DOHH2 (cell line): ENCODE measurements at regions not wholly inside any gene's neighbourhood (a gene's known extent, or its start where the extent isn't known, plus 50 kb on each side); places are given as distances from the start of the nearest gene placed in this dataset.

Experiments used
- EZH2phosphoT487 ChIP-seq: fragments of 200-600 bp; sonication (generic); IDR thresholded peaks from 2 replicates; pipeline ENCODE4 v1.6.1; 2017; ENCODE audit warnings: borderline replicate concordance, mild to moderate bottlenecking, antibody characterized with exemption, low read length, moderate library complexity, mixed read lengths
- TF ChIP-seq, protein P1 (sequence below): fragments of 200-600 bp; sonication (generic); IDR thresholded peaks from one replicate; pipeline ENCODE4 v1.5.1; 2014; ENCODE audit warnings: antibody characterized with exemption, mild to moderate bottlenecking, low read depth, low read length; ENCODE audit not compliant: poor library complexity, severe bottlenecking

DNA sequence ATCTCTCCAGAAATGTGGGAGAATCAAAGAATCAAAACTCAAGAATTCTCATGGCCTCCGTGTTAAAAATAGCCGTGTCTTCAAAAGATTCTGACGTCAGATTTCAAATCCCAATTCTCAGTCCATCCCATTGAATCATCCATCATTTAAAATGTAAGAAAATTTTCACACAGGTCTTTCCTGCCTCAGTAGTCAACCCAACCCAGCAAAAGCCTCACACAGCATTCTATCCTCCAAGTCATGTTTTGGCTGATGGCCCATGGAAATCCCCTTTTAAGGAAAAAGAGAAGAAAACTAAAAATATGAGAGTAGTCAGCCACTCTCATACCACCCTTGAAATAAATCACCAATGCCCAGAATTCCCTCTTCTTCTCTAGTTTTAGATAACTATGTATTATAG is 211.8 kb downstream of the C1D start:
- TF ChIP-seq, protein P1, sequence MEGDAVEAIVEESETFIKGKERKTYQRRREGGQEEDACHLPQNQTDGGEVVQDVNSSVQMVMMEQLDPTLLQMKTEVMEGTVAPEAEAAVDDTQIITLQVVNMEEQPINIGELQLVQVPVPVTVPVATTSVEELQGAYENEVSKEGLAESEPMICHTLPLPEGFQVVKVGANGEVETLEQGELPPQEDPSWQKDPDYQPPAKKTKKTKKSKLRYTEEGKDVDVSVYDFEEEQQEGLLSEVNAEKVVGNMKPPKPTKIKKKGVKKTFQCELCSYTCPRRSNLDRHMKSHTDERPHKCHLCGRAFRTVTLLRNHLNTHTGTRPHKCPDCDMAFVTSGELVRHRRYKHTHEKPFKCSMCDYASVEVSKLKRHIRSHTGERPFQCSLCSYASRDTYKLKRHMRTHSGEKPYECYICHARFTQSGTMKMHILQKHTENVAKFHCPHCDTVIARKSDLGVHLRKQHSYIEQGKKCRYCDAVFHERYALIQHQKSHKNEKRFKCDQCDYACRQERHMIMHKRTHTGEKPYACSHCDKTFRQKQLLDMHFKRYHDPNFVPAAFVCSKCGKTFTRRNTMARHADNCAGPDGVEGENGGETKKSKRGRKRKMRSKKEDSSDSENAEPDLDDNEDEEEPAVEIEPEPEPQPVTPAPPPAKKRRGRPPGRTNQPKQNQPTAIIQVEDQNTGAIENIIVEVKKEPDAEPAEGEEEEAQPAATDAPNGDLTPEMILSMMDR: no peak
- no peak for TF ChIP-seq EZH2phosphoT487
